PC-3 (cell line): ENCODE measurements at regions not wholly inside any gene's neighbourhood (a gene's known extent, or its start where the extent isn't known, plus 50 kb on each side); places are given as distances from the start of the nearest gene placed in this dataset.

Experiments
- ATAC-seq: fragments of 200-7000 bp; cut with Tn5 transposase; 2 replicates; pipeline ENCODE4 v1.9.1; 2020; ENCODE audit warnings: mild to moderate bottlenecking, moderate library complexity
- BruUV-seq: library from RNA; stranded (reverse); fragments of 400-500 nt; replicated peaks from 2 replicates; lab custom pipeline; 2021; lab: Mats Ljungman, UMichigan
- CTCF ChIA-PET: fragments of 300-600 bp; sonication (Branson Sonifier 250); formaldehyde crosslinking; loops from one replicate; lab custom pipeline; 2022; ENCODE audit warnings: antibody characterized with exemption; lab: Charles Lee
- POLR2A ChIA-PET: fragments of 300-600 bp; sonication (Branson Sonifier 250); formaldehyde crosslinking; loops from one replicate; lab custom pipeline; 2022; ENCODE audit warnings: antibody characterized with exemption; ENCODE audit not compliant: unreplicated experiment; lab: Charles Lee
- DNase-seq: peaks from one replicate; pipeline ENCODE4 v3.0.0-alpha.2; 2015
- H2AFZ ChIP-seq: fragments of 300-600 bp; sonication (generic); 2 replicates; pipeline ENCODE4 v1.6.0; 2016; ENCODE audit warnings: antibody characterized with exemption, low read length
- H3F3A ChIP-seq: fragments of 300-600 bp; sonication (generic); one replicate; pipeline ENCODE4 v1.6.0; 2017; ENCODE audit warnings: antibody characterized with exemption, low read length, control low read depth, mild to moderate bottlenecking; ENCODE audit not compliant: unreplicated experiment
- H3K27ac ChIP-seq: fragments of 300-600 bp; sonication (generic); 2 replicates; pipeline ENCODE4 v1.5.1; 2016; ENCODE audit warnings: mild to moderate bottlenecking, low read length
- H3K27me3 ChIP-seq: fragments of 300-600 bp; sonication (generic); 2 replicates; pipeline ENCODE4 v1.6.1; 2016; ENCODE audit warnings: low read length, mixed read lengths
- H3K36me3 ChIP-seq: fragments of 300-600 bp; sonication (generic); 2 replicates; pipeline ENCODE4 v1.6.1; 2016; ENCODE audit warnings: low read depth, mixed run types, low read length, mixed read lengths
- H3K4me1 ChIP-seq: fragments of 300-600 bp; sonication (generic); 2 replicates; pipeline ENCODE4 v1.5.1; 2016; ENCODE audit warnings: low read length; ENCODE audit not compliant: insufficient read depth
- H3K4me2 ChIP-seq: fragments of 300-600 bp; sonication (generic); 2 replicates; pipeline ENCODE4 v1.6.0; 2016; ENCODE audit warnings: low read length
- H3K4me3 ChIP-seq: fragments of 300-600 bp; sonication (generic); 2 replicates; pipeline ENCODE4 v1.5.1; 2016; ENCODE audit warnings: mild to moderate bottlenecking, low read length, mixed read lengths
- H3K79me2 ChIP-seq: fragments of 300-600 bp; sonication (generic); 2 replicates; pipeline ENCODE4 v1.6.1; 2017; ENCODE audit warnings: low read length, mixed read lengths
- H3K9ac ChIP-seq: fragments of 300-600 bp; sonication (generic); 2 replicates; pipeline ENCODE4 v1.6.0; 2016; ENCODE audit warnings: mild to moderate bottlenecking, low read length
- H3K9me2 ChIP-seq: fragments of 300-600 bp; sonication (generic); replicated peaks from 2 replicates; pipeline ENCODE4 v1.6.1; 2016; ENCODE audit warnings: mixed run types, low read length, mixed read lengths
- H3K9me3 ChIP-seq: fragments of 300-600 bp; sonication (generic); 2 replicates; pipeline ENCODE4 v1.6.1; 2016; ENCODE audit warnings: low read length, mixed read lengths
- H4K20me1 ChIP-seq: fragments of 300-600 bp; sonication (generic); 2 replicates; pipeline ENCODE4 v1.6.1; 2016; ENCODE audit warnings: low read length, mixed read lengths
- EZH2 ChIP-seq: fragments of 300-600 bp; sonication (generic); IDR thresholded peaks from one replicate; pipeline ENCODE4 v1.6.1; 2017; ENCODE audit warnings: antibody characterized with exemption, mild to moderate bottlenecking, low read length; ENCODE audit not compliant: unreplicated experiment
- EZH2phosphoT487 ChIP-seq: fragments of 300-600 bp; sonication (generic); IDR thresholded peaks from 2 replicates; pipeline ENCODE4 v1.6.1; 2018; ENCODE audit warnings: mild to moderate bottlenecking, antibody characterized with exemption, low read length, borderline replicate concordance
- intact Hi-C: fragments of 100-400 bp; cut with micrococcal nuclease; formaldehyde crosslinking; loops from 2 replicates; pipeline ENCODE4 v1.9.0; 2023
- TF ChIP-seq, protein P1 (sequence below): fragments of 300-600 bp; sonication (generic); conservative IDR thresholded peaks from 2 replicates; pipeline ENCODE4 v1.5.1; 2017; ENCODE audit warnings: antibody characterized with exemption, low read depth, mild to moderate bottlenecking, low read length

- Histone ChIP-seq H3K36me3 (no peaks in the 10 kb centered on the region), H2AFZ (no peak overlapping the region), H3K27ac (no peak overlapping the region), H3K9me2 (no peaks in the 10 kb centered on the region), H3K4me2 (no peak overlapping the region), H3K27me3 (no peaks in the 10 kb centered on the region), H3F3A (no peaks in the 10 kb centered on the region), H3K9me3 (no peaks in the 10 kb centered on the region), H3K79me2 (no peaks in the 10 kb centered on the region), H4K20me1 (no peaks in the 10 kb centered on the region), H3K9ac (no peak overlapping the region), H3K4me3 (no peak overlapping the region), H3K4me1 (no peaks in the 10 kb centered on the region)
- POLR2A ChIA-PET = no interaction called here
- BruUV-seq = no TSS peak
- intact Hi-C loops = no loop called here
- CTCF ChIA-PET = no interaction called here
- ATAC-seq = no peak
- TF ChIP-seq, protein P1, sequence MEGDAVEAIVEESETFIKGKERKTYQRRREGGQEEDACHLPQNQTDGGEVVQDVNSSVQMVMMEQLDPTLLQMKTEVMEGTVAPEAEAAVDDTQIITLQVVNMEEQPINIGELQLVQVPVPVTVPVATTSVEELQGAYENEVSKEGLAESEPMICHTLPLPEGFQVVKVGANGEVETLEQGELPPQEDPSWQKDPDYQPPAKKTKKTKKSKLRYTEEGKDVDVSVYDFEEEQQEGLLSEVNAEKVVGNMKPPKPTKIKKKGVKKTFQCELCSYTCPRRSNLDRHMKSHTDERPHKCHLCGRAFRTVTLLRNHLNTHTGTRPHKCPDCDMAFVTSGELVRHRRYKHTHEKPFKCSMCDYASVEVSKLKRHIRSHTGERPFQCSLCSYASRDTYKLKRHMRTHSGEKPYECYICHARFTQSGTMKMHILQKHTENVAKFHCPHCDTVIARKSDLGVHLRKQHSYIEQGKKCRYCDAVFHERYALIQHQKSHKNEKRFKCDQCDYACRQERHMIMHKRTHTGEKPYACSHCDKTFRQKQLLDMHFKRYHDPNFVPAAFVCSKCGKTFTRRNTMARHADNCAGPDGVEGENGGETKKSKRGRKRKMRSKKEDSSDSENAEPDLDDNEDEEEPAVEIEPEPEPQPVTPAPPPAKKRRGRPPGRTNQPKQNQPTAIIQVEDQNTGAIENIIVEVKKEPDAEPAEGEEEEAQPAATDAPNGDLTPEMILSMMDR = no peak
- TF ChIP-seq EZH2 (no peak), EZH2phosphoT487 (no peak)
- DNase-seq = no peak
Measured at GRCh38 chr2:133690780-133691179, 122.5 kb upstream of the NCKAP5 start.

GRCh38 chr2:133691336-133691735 lies 123.1 kb upstream of the NCKAP5 start:
- ChIA-PET POLR2A (no interaction called here), CTCF (no interaction called here)
- H3K4me2 ChIP-seq = no peak overlapping the region
- no peaks in the 10 kb centered on the region for H3K4me1 ChIP-seq
- H3K36me3 ChIP-seq = no peaks in the 10 kb centered on the region
- no peak overlapping the region for H3K27ac ChIP-seq
- no TSS peak for BruUV-seq
- no peaks in the 10 kb centered on the region for H3K27me3 ChIP-seq
- H3F3A ChIP-seq = no peaks in the 10 kb centered on the region
- H2AFZ ChIP-seq = no peak overlapping the region
- intact Hi-C loops = no loop called here
- H3K9me2 ChIP-seq = 0 out of 2 replicates have a peak, but pooled peaks cover under 1% of the 10 kb centered on the region
- no peak overlapping the region for H3K4me3 ChIP-seq
- no peak for ATAC-seq
- no peak overlapping the region for H3K9ac ChIP-seq
- no peak for DNase-seq
- no peak for TF ChIP-seq EZH2
- TF ChIP-seq EZH2phosphoT487 = no peak
- TF ChIP-seq, protein P1 = no peak
- no peaks in the 10 kb centered on the region for H3K79me2 ChIP-seq
- H4K20me1 ChIP-seq = no peaks in the 10 kb centered on the region
- no peaks in the 10 kb centered on the region for H3K9me3 ChIP-seq

GRCh38 chr2:133705287-133705686 lies 137.0 kb upstream of the NCKAP5 start:
- Histone ChIP-seq H3K27ac (no peak overlapping the region), H2AFZ (no peak overlapping the region), H3K4me3 (no peak overlapping the region), H3K79me2 (no peaks in the 10 kb centered on the region), H4K20me1 (no peaks in the 10 kb centered on the region), H3K9ac (no peak overlapping the region), H3K36me3 (no peaks in the 10 kb centered on the region; the same call in 1 of the 2 replicates), H3K9me2 (no peaks in the 10 kb centered on the region), H3F3A (no peaks in the 10 kb centered on the region), H3K4me1 (peaks cover 5% of the 10 kb centered on the region; the same call in 1 of the 2 replicates), H3K27me3 (no peaks in the 10 kb centered on the region), H3K4me2 (no peak overlapping the region), H3K9me3 (peaks cover 5% of the 10 kb centered on the region)
- intact Hi-C loops = no loop called here
- DNase-seq (no peak), ATAC-seq (peak; percentile 24; the same call in 1 of the 2 replicates)
- ChIA-PET POLR2A (interaction anchor here (0.5 kb wide), 1 partner anchor 1061 kb away, joined by 3 read pairs; no protein-coding TSS in a partner anchor), CTCF (no interaction called here)
- no peak for TF ChIP-seq EZH2
- TF ChIP-seq, protein P1 = no peak
- no peak for TF ChIP-seq EZH2phosphoT487
- no TSS peak for BruUV-seq
